GM12873 (cell line): ENCODE measurements at regions not wholly inside any gene's neighbourhood (a gene's known extent, or its start where the extent isn't known, plus 50 kb on each side); places are given as distances from the start of the nearest gene placed in this dataset.

Experiments used
- TF ChIP-seq, protein P1 (sequence below): IDR thresholded peaks from 2 replicates; pipeline ENCODE4 v1.5.1; 2012; ENCODE audit warnings: low read depth, mild to moderate bottlenecking, moderate library complexity, low read length, control low read depth; ENCODE audit not compliant: insufficient read depth; ENCODE audit errors: missing control alignments

DNA sequence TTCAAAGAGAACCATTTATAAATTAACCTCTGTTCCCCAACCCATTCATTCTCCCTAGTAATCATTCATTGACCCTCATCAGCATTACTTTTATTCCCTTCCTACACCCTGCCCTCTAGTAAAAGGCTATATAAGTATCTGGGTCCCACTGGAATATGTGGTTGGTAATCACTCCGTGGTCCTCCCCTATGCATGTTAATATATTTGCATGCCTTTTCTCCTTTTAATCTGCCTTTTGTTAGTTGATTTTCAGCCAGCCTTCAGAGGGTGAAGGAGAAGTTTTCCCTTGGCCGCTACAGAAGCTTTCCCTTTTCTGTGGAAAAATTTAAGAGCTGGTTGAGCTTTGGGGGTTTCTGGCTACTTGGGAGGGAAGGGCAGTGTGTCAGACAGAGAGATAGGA lies 585.6 kb downstream of the UTRN start:
- TF ChIP-seq, protein P1, sequence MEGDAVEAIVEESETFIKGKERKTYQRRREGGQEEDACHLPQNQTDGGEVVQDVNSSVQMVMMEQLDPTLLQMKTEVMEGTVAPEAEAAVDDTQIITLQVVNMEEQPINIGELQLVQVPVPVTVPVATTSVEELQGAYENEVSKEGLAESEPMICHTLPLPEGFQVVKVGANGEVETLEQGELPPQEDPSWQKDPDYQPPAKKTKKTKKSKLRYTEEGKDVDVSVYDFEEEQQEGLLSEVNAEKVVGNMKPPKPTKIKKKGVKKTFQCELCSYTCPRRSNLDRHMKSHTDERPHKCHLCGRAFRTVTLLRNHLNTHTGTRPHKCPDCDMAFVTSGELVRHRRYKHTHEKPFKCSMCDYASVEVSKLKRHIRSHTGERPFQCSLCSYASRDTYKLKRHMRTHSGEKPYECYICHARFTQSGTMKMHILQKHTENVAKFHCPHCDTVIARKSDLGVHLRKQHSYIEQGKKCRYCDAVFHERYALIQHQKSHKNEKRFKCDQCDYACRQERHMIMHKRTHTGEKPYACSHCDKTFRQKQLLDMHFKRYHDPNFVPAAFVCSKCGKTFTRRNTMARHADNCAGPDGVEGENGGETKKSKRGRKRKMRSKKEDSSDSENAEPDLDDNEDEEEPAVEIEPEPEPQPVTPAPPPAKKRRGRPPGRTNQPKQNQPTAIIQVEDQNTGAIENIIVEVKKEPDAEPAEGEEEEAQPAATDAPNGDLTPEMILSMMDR = no peak

DNA sequence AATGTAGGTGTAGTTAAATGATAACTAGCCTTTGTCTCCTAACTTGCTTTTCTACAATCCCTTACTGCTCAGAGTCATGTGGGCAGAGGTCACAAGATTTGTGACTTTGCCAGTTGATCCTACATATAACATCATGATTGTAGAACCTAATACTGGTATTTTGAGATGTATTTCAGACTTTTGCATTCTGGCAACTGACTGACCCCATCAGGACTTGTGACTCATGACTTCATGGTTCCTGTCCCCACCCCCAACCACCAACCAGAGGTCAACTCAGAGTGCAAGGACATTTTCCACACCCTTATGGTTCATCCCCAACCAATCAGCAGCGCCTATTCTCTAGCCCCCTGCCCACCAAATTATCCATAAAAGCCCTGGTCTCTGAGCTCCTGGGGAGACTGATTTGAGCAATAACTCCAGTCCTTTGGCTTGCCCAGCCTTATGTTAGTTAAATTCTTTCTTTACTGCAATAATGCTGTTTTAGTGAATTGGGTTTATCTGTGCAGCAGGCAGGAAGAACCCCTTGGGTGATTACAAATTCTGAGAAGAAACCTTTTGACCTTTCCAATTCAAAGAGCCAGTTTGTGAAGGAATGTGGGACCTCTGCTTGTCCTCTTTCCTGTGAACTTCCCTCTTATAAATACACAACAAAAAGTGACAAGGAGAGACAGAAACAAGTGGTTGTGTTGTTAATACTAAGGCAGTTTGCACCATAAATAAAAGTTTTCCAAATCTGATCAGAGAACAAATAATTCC lies 588.7 kb downstream of the UTRN start:
- TF ChIP-seq, protein P1 = no peak

DNA sequence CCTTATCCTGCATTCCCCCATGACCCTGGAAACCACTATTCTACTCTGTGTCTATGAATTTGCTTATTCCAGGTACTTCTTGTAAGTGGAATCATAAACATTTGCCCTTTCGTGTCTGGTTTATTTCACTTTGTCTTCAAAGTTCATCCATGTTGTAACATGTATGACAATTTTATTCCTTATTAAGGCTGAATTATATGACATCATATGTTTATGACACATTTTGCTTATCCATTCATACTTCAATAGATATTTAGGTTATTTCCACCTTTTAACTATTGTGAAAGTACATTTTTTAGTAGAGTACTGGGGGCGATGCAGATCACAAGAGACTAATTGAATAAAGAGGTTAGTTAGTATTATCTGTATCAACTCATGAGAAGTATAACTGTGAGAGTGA lies 591.6 kb downstream of the UTRN start:
- TF ChIP-seq, protein P1 = no peak

DNA sequence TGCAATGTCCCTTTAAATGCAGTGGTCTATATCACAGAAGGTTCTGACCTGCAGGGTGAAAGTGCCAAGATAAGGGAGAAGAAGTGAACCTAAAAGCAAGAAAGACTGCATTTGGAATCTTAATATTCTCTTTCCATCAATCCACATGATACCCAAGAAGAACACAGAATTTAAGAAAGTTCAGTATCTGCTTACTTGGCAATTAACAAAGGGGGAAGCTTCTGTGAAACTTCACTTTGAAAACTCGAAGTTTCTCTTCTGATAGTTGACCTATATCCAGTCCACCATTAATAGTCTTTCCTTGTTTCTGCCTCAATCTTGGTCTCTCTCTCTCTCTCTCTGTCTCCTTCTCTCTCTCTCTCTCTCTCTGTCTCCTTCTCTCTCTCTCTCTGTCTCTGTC lies 592.0 kb downstream of the UTRN start:
- TF ChIP-seq, protein P1 = no peak

DNA sequence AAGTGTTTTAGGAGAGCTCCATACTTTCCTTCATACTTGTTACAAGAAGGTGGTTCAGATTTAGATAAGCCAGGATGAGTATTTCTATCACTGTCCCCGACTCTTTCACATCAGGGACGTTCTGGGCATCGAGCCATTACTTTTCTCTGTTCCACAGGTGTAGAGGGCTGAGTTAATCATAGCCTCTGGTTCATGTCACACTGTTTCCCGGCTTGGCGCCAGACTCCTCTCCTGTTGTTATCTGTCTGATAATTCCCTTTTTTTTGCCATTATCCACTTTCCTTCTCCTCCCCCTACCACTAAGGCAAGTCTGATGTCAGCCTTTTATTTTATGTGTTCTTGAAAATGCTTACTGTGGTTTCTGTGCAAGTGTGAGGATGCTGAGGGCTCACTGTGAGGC lies 593.4 kb downstream of the UTRN start:
- TF ChIP-seq, protein P1 = no peak

DNA sequence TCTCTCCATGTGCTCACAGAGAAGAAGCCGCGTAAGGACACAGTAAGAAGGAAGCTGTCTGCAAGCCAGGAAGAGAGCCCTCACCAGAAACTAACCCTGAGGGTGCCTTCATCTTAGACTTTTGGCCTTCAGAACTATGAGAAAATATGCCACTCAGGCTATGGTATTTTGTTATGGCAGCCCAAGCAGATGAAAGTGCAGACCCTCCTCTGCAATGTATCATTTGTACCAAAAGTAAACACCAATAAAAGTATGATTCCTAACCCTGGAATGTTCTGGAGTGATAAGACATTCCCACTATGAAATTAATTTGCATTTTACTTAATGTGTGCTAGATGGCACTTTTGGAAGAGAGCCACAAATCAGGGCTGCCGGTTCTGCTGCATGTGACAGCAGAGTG lies 594.3 kb downstream of the UTRN start:
- TF ChIP-seq, protein P1 = no peak

DNA sequence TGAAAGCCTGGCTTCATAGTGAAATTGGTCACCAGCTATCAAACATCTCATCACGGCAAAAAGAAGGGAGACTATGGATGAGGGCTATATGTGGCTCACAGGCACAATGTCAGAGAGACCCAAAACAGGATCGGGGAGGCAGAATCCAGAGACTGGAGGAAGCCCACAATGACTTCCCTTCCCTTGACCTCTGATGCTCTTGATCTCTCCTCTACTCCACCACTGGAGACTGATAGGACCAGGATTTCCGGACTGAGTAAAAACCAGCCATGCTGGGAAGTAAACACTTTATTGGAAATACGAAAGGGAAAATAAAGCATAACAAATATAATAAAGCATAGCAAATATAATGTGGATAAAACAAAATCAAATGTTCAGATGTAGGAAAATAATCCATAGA lies 597.3 kb downstream of the UTRN start:
- TF ChIP-seq, protein P1 = no peak
